OCI-LY7 (cell line): ENCODE measurements at regions not wholly inside any gene's neighbourhood (a gene's known extent, or its start where the extent isn't known, plus 50 kb on each side); places are given as distances from the start of the nearest gene placed in this dataset.

Experiments used
- BruUV-seq: library from RNA; stranded (reverse); fragments of 400-500 nt; replicated peaks from 2 replicates; lab custom pipeline; 2021; lab: Mats Ljungman, UMichigan
- CTCF ChIA-PET: fragments of 300-600 bp; sonication (Branson Sonifier 250); formaldehyde crosslinking; loops from one replicate; lab custom pipeline; 2022; ENCODE audit warnings: antibody characterized with exemption; ENCODE audit not compliant: unreplicated experiment; lab: Charles Lee
- POLR2A ChIA-PET: fragments of 300-600 bp; sonication (Branson Sonifier 250); formaldehyde crosslinking; loops from one replicate; lab custom pipeline; 2022; ENCODE audit warnings: antibody characterized with exemption; lab: Charles Lee
- DNase-seq: peaks from one replicate; pipeline ENCODE4 v3.0.0-alpha.2; 2015; ENCODE audit warnings: low spot score
- H2AFZ ChIP-seq: fragments of 200-600 bp; sonication (generic), shearing (Covaris generic); 2 replicates; pipeline ENCODE4 v1.6.1; 2014; ENCODE audit warnings: mild to moderate bottlenecking, antibody characterized with exemption, low read length, moderate library complexity
- H3K27ac ChIP-seq: fragments of 200-600 bp; sonication (generic); 2 replicates; pipeline ENCODE4 v1.5.1; 2014; ENCODE audit warnings: mixed run types, low read depth, mild to moderate bottlenecking, moderate library complexity, low read length, inconsistent platforms; ENCODE audit not compliant: poor library complexity, severe bottlenecking
- H3K36me3 ChIP-seq: fragments of 200-600 bp; sonication (generic); 2 replicates; pipeline ENCODE4 v1.6.1; 2014; ENCODE audit warnings: mild to moderate bottlenecking, antibody characterized with exemption, low read length, moderate library complexity, mixed read lengths; ENCODE audit not compliant: insufficient read depth
- H3K4me1 ChIP-seq: fragments of 200-600 bp; sonication (generic); 2 replicates; pipeline ENCODE4 v1.5.1; 2014; ENCODE audit warnings: mild to moderate bottlenecking, low read length; ENCODE audit not compliant: insufficient read depth, poor library complexity, severe bottlenecking
- H3K4me2 ChIP-seq: fragments of 200-600 bp; sonication (generic); 2 replicates; pipeline ENCODE4 v1.6.1; 2014; ENCODE audit warnings: mild to moderate bottlenecking, low read length
- H3K4me3 ChIP-seq: fragments of 200-600 bp; sonication (generic); 2 replicates; pipeline ENCODE4 v1.5.1; 2014; ENCODE audit warnings: mild to moderate bottlenecking, low read depth, low read length; ENCODE audit not compliant: poor library complexity, severe bottlenecking
- H3K79me2 ChIP-seq: fragments of 200-600 bp; sonication (generic); 2 replicates; pipeline ENCODE4 v1.6.1; 2016; ENCODE audit warnings: low read depth, mild to moderate bottlenecking, low read length, moderate library complexity, mixed read lengths; ENCODE audit not compliant: insufficient read depth
- H3K9me2 ChIP-seq: fragments of 200-600 bp; sonication (generic); 2 replicates; pipeline ENCODE4 v1.6.1; 2016; ENCODE audit warnings: mild to moderate bottlenecking, low read length, mixed read lengths; ENCODE audit not compliant: insufficient read depth
- H3K9me3 ChIP-seq: fragments of 200-600 bp; sonication (generic); 2 replicates; pipeline ENCODE4 v1.6.1; 2014; ENCODE audit warnings: mild to moderate bottlenecking, mixed run types, low read length, mixed read lengths
- H4K20me1 ChIP-seq: fragments of 200-600 bp; sonication (generic); 2 replicates; pipeline ENCODE4 v1.6.1; 2014; ENCODE audit warnings: mild to moderate bottlenecking, antibody characterized with exemption, low read length, moderate library complexity, mixed read lengths; ENCODE audit not compliant: insufficient read depth
- EZH2phosphoT487 ChIP-seq: fragments of 200-600 bp; sonication (generic); IDR thresholded peaks from 2 replicates; pipeline ENCODE4 v1.6.1; 2018; ENCODE audit warnings: low read depth, borderline replicate concordance, mild to moderate bottlenecking, mixed run types, antibody characterized with exemption, low read length, moderate library complexity, mixed read lengths
- intact Hi-C: fragments of 100-400 bp; cut with micrococcal nuclease; formaldehyde crosslinking; loops from one replicate; pipeline ENCODE4 v1.10.0; 2022; ENCODE audit not compliant: unreplicated experiment
- TF ChIP-seq, protein P1 (sequence below): fragments of 200-600 bp; sonication (generic); conservative IDR thresholded peaks from 2 replicates; pipeline ENCODE4 v1.5.1; 2014; ENCODE audit warnings: mild to moderate bottlenecking, antibody characterized with exemption, low read length, moderate library complexity, mixed read lengths

DNA sequence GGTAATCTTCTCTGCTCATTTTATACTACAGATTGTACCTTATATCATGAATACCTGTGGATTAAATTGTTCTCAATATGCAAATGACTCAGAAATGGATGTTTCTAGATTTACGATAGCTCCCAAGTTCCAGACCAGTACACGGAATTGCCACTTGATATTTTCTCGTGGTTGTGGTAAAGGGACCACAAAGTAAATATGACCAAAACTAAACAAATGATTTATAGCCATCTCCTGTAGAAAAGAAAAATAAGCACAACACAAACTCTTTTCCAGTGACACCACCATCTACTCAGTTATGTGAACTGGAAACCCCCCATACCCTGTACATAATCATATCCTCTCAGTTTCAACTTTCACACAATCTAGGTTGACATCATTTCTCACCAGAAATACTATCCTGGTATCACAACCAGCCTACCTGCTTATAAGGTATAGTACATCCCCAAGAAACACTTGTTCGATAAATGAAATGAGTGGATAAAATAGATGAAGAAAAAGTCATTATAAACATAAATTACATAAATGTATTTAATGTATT lies 172.3 kb downstream of the ADGRL4 start:
- no peaks in the 10 kb centered on the region for H4K20me1 ChIP-seq
- DNase-seq: no peak
- CTCF ChIA-PET: no interaction called here
- H3K4me3 ChIP-seq: no peak overlapping the region
- BruUV-seq: no TSS peak
- no peaks in the 10 kb centered on the region for H3K9me3 ChIP-seq
- intact Hi-C loops: no loop called here
- no peak overlapping the region for H3K27ac ChIP-seq
- no peak for TF ChIP-seq EZH2phosphoT487
- TF ChIP-seq, protein P1, sequence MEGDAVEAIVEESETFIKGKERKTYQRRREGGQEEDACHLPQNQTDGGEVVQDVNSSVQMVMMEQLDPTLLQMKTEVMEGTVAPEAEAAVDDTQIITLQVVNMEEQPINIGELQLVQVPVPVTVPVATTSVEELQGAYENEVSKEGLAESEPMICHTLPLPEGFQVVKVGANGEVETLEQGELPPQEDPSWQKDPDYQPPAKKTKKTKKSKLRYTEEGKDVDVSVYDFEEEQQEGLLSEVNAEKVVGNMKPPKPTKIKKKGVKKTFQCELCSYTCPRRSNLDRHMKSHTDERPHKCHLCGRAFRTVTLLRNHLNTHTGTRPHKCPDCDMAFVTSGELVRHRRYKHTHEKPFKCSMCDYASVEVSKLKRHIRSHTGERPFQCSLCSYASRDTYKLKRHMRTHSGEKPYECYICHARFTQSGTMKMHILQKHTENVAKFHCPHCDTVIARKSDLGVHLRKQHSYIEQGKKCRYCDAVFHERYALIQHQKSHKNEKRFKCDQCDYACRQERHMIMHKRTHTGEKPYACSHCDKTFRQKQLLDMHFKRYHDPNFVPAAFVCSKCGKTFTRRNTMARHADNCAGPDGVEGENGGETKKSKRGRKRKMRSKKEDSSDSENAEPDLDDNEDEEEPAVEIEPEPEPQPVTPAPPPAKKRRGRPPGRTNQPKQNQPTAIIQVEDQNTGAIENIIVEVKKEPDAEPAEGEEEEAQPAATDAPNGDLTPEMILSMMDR: no peak
- no peaks in the 10 kb centered on the region for H3K4me1 ChIP-seq
- no peak overlapping the region for H2AFZ ChIP-seq
- POLR2A ChIA-PET: no interaction called here
- no peaks in the 10 kb centered on the region for H3K9me2 ChIP-seq
- H3K36me3 ChIP-seq: no peaks in the 10 kb centered on the region
- H3K79me2 ChIP-seq: no peaks in the 10 kb centered on the region
- no peak overlapping the region for H3K4me2 ChIP-seq

DNA sequence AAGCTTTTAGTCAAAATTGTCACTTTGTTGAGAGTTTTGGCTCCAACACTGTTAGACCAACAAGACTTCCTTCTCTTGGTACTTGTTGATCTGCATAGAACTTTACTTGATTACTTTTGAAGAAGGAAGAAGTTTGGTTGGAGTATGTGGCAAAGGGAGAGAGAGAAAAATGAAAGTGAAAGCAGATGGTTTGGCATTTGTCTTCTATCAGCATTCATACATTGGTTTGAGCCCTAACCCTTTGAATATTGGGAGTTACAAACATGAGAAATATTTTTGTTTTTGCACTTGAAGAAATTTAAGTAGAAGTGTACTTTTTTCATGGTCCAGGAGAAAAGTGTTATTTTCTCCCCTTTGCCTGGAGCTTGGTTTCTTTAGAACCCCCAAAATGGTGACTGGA lies 169.8 kb downstream of the ADGRL4 start:
- intact Hi-C loops: loop anchor here (5.0 kb wide), 1 partner anchor 516 kb away; no protein-coding TSS in a partner anchor
- Histone ChIP-seq H3K79me2 (no peaks in the 10 kb centered on the region), H2AFZ (no peak overlapping the region), H4K20me1 (no peaks in the 10 kb centered on the region), H3K9me2 (no peaks in the 10 kb centered on the region), H3K36me3 (no peaks in the 10 kb centered on the region), H3K4me1 (no peaks in the 10 kb centered on the region), H3K9me3 (no peaks in the 10 kb centered on the region), H3K4me3 (no peak overlapping the region), H3K27ac (no peak overlapping the region), H3K4me2 (no peak overlapping the region)
- no peak for TF ChIP-seq EZH2phosphoT487
- TF ChIP-seq, protein P1: no peak
- no TSS peak for BruUV-seq
- ChIA-PET POLR2A (no interaction called here), CTCF (no interaction called here)
- no peak for DNase-seq

DNA sequence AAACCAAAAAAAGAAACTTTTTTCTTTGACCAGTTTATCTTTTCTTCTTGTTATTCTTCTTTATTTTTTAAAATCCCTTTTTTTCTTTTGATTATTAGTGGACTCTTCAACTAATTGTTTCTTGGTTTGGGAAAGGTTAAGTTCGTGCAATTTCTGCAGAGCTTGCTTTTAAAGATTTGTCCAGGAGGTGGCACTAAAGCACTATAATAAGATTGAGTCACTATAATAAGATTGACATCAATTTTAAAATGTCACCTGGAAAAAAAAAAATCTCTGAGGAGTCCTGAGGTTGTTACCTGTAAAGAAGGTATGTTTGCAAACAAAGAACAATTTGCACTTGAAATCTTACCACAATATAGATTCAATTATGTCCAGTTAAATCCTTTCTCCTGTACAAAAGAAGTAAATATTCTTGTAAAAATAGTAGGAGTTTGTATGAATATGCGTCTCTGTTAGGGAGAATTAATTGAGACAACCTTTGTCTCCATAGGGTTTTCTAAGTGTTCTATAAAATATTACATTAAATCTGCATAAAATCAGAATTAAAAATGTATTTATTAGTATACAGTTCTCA lies 166.7 kb downstream of the ADGRL4 start:
- Histone ChIP-seq H3K36me3 (no peaks in the 10 kb centered on the region), H2AFZ (no peak overlapping the region), H3K9me2 (no peaks in the 10 kb centered on the region), H3K27ac (no peak overlapping the region), H3K4me3 (no peak overlapping the region), H3K4me2 (no peak overlapping the region), H3K79me2 (no peaks in the 10 kb centered on the region), H4K20me1 (no peaks in the 10 kb centered on the region), H3K4me1 (no peaks in the 10 kb centered on the region), H3K9me3 (no peaks in the 10 kb centered on the region)
- no TSS peak for BruUV-seq
- intact Hi-C loops: loop anchor here (5.0 kb wide), 1 partner anchor 513 kb away; no protein-coding TSS in a partner anchor
- ChIA-PET CTCF (no interaction called here), POLR2A (interaction anchor here (0.6 to 1.0 kb wide), 2 partner anchors 15 to 92 kb away, joined by 3 to 4 read pairs; no protein-coding TSS in a partner anchor)
- TF ChIP-seq, protein P1: peak; percentile 90
- no peak for TF ChIP-seq EZH2phosphoT487
- peak; percentile 52 for DNase-seq
